Muscle of leg (tissue), 3 donors: ENCODE measurements at regions not wholly inside any gene's neighbourhood (a gene's known extent, or its start where the extent isn't known, plus 50 kb on each side); places are given as distances from the start of the nearest gene placed in this dataset.

ENCODE experiments used
- DNase-seq: peaks from one replicate; pipeline ENCODE4 v3.0.0; 2013
- H3K27ac ChIP-seq: one replicate; pipeline ENCODE4 v1.5.1; 2013; ENCODE audit warnings: mild to moderate bottlenecking, low read length, control low read depth
- H3K27me3 ChIP-seq: one replicate; pipeline ENCODE4 v1.6.1; 2013; ENCODE audit warnings: low read length; ENCODE audit not compliant: control insufficient read depth, insufficient read depth
- H3K36me3 ChIP-seq: one replicate; pipeline ENCODE4 v1.6.1; 2013; ENCODE audit warnings: low read length; ENCODE audit not compliant: control insufficient read depth, insufficient read depth
- H3K4me1 ChIP-seq: one replicate; pipeline ENCODE4 v1.6.1; 2013; ENCODE audit warnings: low read length; ENCODE audit not compliant: control insufficient read depth, insufficient read depth
- H3K4me3 ChIP-seq: one replicate; pipeline ENCODE4 v1.5.1; 2013; ENCODE audit warnings: low read length, control low read depth
- H3K9me3 ChIP-seq: replicated peaks from 2 replicates; pipeline ENCODE4 v1.6.1; 2013; ENCODE audit warnings: low read depth, low read length; ENCODE audit not compliant: control insufficient read depth
- WGBS: methylation state at CpG from one replicate; pipeline ENCODE4 v1.1.5; 2013; ENCODE audit warnings: missing lambda C conversion rate; ENCODE audit not compliant: insufficient coverage; 5-methylcytosine and 5-hydroxymethylcytosine counted together

GRCh38 chr4:11342401-11342800, 86.3 kb downstream of the HS3ST1 start:
- H3K36me3 ChIP-seq, result no peaks in the 10 kb centered on the region
- H3K27ac ChIP-seq, result no peak overlapping the region
- 71% methylated on average over 1 of the region's 6 CpGs for WGBS

GRCh38 chr4:11341337-11342043, 87.2 kb downstream of the HS3ST1 start:
- no peaks in the 10 kb centered on the region for H3K27me3 ChIP-seq

More at GRCh38 chr4:11342401-11342800, 86.3 kb downstream of the HS3ST1 start:
- DNase-seq, result no peak
- Histone ChIP-seq H3K4me3 (no peak overlapping the region), H3K27me3 (no peaks in the 10 kb centered on the region), H3K9me3 (no peaks in the 10 kb centered on the region), H3K4me1 (no peaks in the 10 kb centered on the region)

GRCh38 chr4:11338956-11339782, 89.5 kb downstream of the HS3ST1 start:
- Histone ChIP-seq H3K4me3 (no peak overlapping the region), H3K9me3 (no peaks in the 10 kb centered on the region), H3K27me3 (no peaks in the 10 kb centered on the region), H3K4me1 (no peaks in the 10 kb centered on the region), H3K36me3 (no peaks in the 10 kb centered on the region), H3K27ac (no peak overlapping the region)
- peak; percentile 11 for DNase-seq
- WGBS, result 82% methylated on average over 4 of the region's 5 CpGs

More at GRCh38 chr4:11341337-11342043, 87.2 kb downstream of the HS3ST1 start:
- peak; percentile 7 for DNase-seq
- 35% methylated on average over 2 of the region's 6 CpGs for WGBS
- Histone ChIP-seq H3K4me1 (no peaks in the 10 kb centered on the region), H3K4me3 (no peak overlapping the region), H3K9me3 (no peaks in the 10 kb centered on the region), H3K36me3 (no peaks in the 10 kb centered on the region), H3K27ac (no peak overlapping the region)

GRCh38 chr4:11337287-11337686, 91.4 kb downstream of the HS3ST1 start:
- Histone ChIP-seq H3K27me3 (no peaks in the 10 kb centered on the region), H3K4me1 (no peaks in the 10 kb centered on the region), H3K27ac (no peak overlapping the region), H3K4me3 (no peak overlapping the region), H3K36me3 (no peaks in the 10 kb centered on the region), H3K9me3 (no peaks in the 10 kb centered on the region)
- no CpG with 5 or more reads among the region's 1 CpG for WGBS
- no peak for DNase-seq

GRCh38 chr4:11336435-11336834, 92.3 kb downstream of the HS3ST1 start:
- no peaks in the 10 kb centered on the region for H3K36me3 ChIP-seq
- DNase-seq, result no peak
- no peaks in the 10 kb centered on the region for H3K27me3 ChIP-seq
- H3K9me3 ChIP-seq, result no peaks in the 10 kb centered on the region
- 60% methylated on average over 1 of the region's 4 CpGs for WGBS
- H3K4me1 ChIP-seq, result no peaks in the 10 kb centered on the region
- H3K4me3 ChIP-seq, result no peak overlapping the region
- H3K27ac ChIP-seq, result no peak overlapping the region

- no peaks in the 10 kb centered on the region for H3K9me3 ChIP-seq
- H3K27me3 ChIP-seq, result no peaks in the 10 kb centered on the region
- no peaks in the 10 kb centered on the region for H3K4me1 ChIP-seq
- no peak overlapping the region for H3K4me3 ChIP-seq
- WGBS, result 80% methylated on average over 1 of the region's 4 CpGs
- no peak for DNase-seq
- no peak overlapping the region for H3K27ac ChIP-seq
- H3K36me3 ChIP-seq, result no peaks in the 10 kb centered on the region
Measured at GRCh38 chr4:11334887-11335286, 93.8 kb downstream of the HS3ST1 start.

- Histone ChIP-seq H3K27ac (no peak overlapping the region), H3K27me3 (no peaks in the 10 kb centered on the region), H3K36me3 (no peaks in the 10 kb centered on the region), H3K4me3 (no peak overlapping the region), H3K9me3 (peaks cover 3% of the 10 kb centered on the region), H3K4me1 (no peaks in the 10 kb centered on the region)
- WGBS, result no CpG with 5 or more reads among the region's 2 CpGs
- no peak for DNase-seq
Measured at GRCh38 chr4:11328401-11328800, 100.3 kb downstream of the HS3ST1 start.

GRCh38 chr4:11326021-11326420, 102.7 kb downstream of the HS3ST1 start:
- Histone ChIP-seq H3K36me3 (no peaks in the 10 kb centered on the region), H3K9me3 (peaks cover 3% of the 10 kb centered on the region), H3K27ac (no peak overlapping the region), H3K27me3 (no peaks in the 10 kb centered on the region), H3K4me3 (no peak overlapping the region), H3K4me1 (no peaks in the 10 kb centered on the region)
- WGBS, result 82% methylated on average over 2 of the region's 2 CpGs
- no peak for DNase-seq

GRCh38 chr4:11323771-11324170, 104.9 kb downstream of the HS3ST1 start:
- Histone ChIP-seq H3K27ac (no peak overlapping the region), H3K36me3 (no peaks in the 10 kb centered on the region), H3K4me3 (no peak overlapping the region), H3K9me3 (peaks cover 3% of the 10 kb centered on the region), H3K4me1 (no peaks in the 10 kb centered on the region), H3K27me3 (no peaks in the 10 kb centered on the region)
- no peak for DNase-seq

GRCh38 chr4:11313157-11313943, 115.3 kb downstream of the HS3ST1 start:
- no peak for DNase-seq
- peaks cover 6% of the 10 kb centered on the region for H3K9me3 ChIP-seq
- no peaks in the 10 kb centered on the region for H3K27me3 ChIP-seq
- no peak overlapping the region for H3K27ac ChIP-seq
- no peak overlapping the region for H3K4me3 ChIP-seq
- WGBS, result 78% methylated on average over 4 of the region's 6 CpGs
- no peaks in the 10 kb centered on the region for H3K36me3 ChIP-seq
- H3K4me1 ChIP-seq, result no peaks in the 10 kb centered on the region
